Thyroid gland (tissue), 4 donors: ENCODE measurements at regions not wholly inside any gene's neighbourhood (a gene's known extent, or its start where the extent isn't known, plus 50 kb on each side); places are given as distances from the start of the nearest gene placed in this dataset.
"Not testable (repeated sequence)": the region's sequence is repeated elsewhere in the genome, so short reads cannot be mapped to it uniquely, and the experiment has no call there.

ENCODE experiments used
- DNase-seq, 2 donors: peaks; one replicate each; pipeline ENCODE4 v3.0.0-alpha.2; 2019
- H3K27ac ChIP-seq, 3 donors: fragments of 200-600 bp; sonication (generic); 1 replicate in 2 of 3; 2 replicates in 1 of 3; pipeline ENCODE4 v1.5.1; 2016 to 2019; ENCODE audit warnings: mild to moderate bottlenecking in 1 of 3, moderate library complexity in 1 of 3
- H3K27me3 ChIP-seq: fragments of 200-600 bp; sonication (generic); one replicate; pipeline ENCODE4 v1.5.1; 2019
- H3K36me3 ChIP-seq, 2 donors: fragments of 200-600 bp; sonication (generic); one replicate each; pipeline ENCODE4 v1.5.1; 2016 to 2019
- H3K4me1 ChIP-seq, 2 donors: fragments of 200-600 bp; sonication (generic); one replicate each; pipeline ENCODE4 v1.5.1; 2017 to 2019
- H3K4me3 ChIP-seq, 3 donors: fragments of 200-600 bp; sonication (generic); replicated peaks in 1 of 3; 1 replicate in 2 of 3; 2 replicates in 1 of 3; pipeline ENCODE4 v1.5.1; 2016; ENCODE audit warnings: mild to moderate bottlenecking in 1 of 3
- H3K9me3 ChIP-seq: fragments of 200-600 bp; sonication (generic); one replicate; pipeline ENCODE4 v1.5.1; 2017
- CTCF ChIP-seq, 6 experiments: fragments of 200-600 bp in 3 of 6; fragments of 450-650 bp in 3 of 6; sonication (generic) in 3 of 6; IDR thresholded peaks; one replicate each; pipeline ENCODE4 v1.5.1; 2016 to 2019; ENCODE audit warnings: antibody characterized with exemption in 6 of 6, mild to moderate bottlenecking in 2 of 6, inconsistent platforms in 1 of 6, moderate library complexity in 1 of 6
- POLR2A ChIP-seq, 2 donors: fragments of 450-650 bp; IDR thresholded peaks; one replicate each; pipeline ENCODE4 v1.6.1; 2017; ENCODE audit warnings: antibody characterized with exemption in 2 of 2, mild to moderate bottlenecking in 2 of 2, moderate library complexity in 1 of 2
- WGBS, 2 donors: methylation state at CpG; one replicate each; pipeline ENCODE4 v1.1.5; 2017; 5-methylcytosine and 5-hydroxymethylcytosine counted together
- intact Hi-C: fragments of 100-400 bp; cut with DNase I; formaldehyde crosslinking; loops from one replicate; pipeline ENCODE4 v1.15.1; 2023

- 73 to 75% methylated on average over 1 of the region's 1 CpG for WGBS, 2 donors
- Histone ChIP-seq H3K4me1 (no peaks in the 10 kb centered on the region), H3K9me3 (no peaks in the 10 kb centered on the region), H3K27me3 (no peaks in the 10 kb centered on the region), H3K27ac (no peak overlapping the region), H3K4me3 (no peak overlapping the region), H3K36me3 (no peaks in the 10 kb centered on the region)
- intact Hi-C loops: no loop called here
- TF ChIP-seq CTCF (IDR thresholded peaks at IDR 0.05) (no peak), POLR2A (IDR thresholded peaks at IDR 0.05) (no peak)
- no peak for DNase-seq
These were observed 752.5 kb upstream of the PCDH10 start for GRCh38 chr4:132396636-132397035.

- intact Hi-C loops: no loop called here
- TF ChIP-seq CTCF (IDR thresholded peaks at IDR 0.05): no peak
- no peak for TF ChIP-seq POLR2A (IDR thresholded peaks at IDR 0.05)
- Histone ChIP-seq H3K27me3 (no peaks in the 10 kb centered on the region), H3K36me3 (no peaks in the 10 kb centered on the region), H3K4me1 (no peaks in the 10 kb centered on the region), H3K27ac (no peak overlapping the region), H3K4me3 (no peak overlapping the region), H3K9me3 (no peaks in the 10 kb centered on the region)
- DNase-seq: no peak
- 66 to 85% methylated on average over 3 of the region's 3 CpGs for WGBS, 2 donors
These were observed 731.9 kb upstream of the PCDH10 start for GRCh38 chr4:132417220-132417619.

- intact Hi-C loops: no loop called here
- H3K36me3 ChIP-seq: no peaks in the 10 kb centered on the region
- TF ChIP-seq POLR2A (IDR thresholded peaks at IDR 0.05) (no peak), CTCF (IDR thresholded peaks at IDR 0.05) (no peak)
- H3K27me3 ChIP-seq: no peaks in the 10 kb centered on the region
- no peak overlapping the region for H3K27ac ChIP-seq
- no peak overlapping the region for H3K4me3 ChIP-seq
- no peaks in the 10 kb centered on the region for H3K9me3 ChIP-seq
- H3K4me1 ChIP-seq: no peaks in the 10 kb centered on the region
- 80 to 86% methylated on average over 3 of the region's 3 CpGs for WGBS, 2 donors
- DNase-seq: no peak
These were observed 722.0 kb upstream of the PCDH10 start for GRCh38 chr4:132427125-132427524.

- no peaks in the 10 kb centered on the region for H3K27me3 ChIP-seq
- no peak for DNase-seq
- intact Hi-C loops: no loop called here
- H3K27ac ChIP-seq: no peak overlapping the region
- H3K4me1 ChIP-seq: no peaks in the 10 kb centered on the region
- no peak overlapping the region for H3K4me3 ChIP-seq
- no peaks in the 10 kb centered on the region for H3K36me3 ChIP-seq
- no peak for TF ChIP-seq POLR2A (IDR thresholded peaks at IDR 0.05)
- TF ChIP-seq CTCF (IDR thresholded peaks at IDR 0.05): no peak
- no peaks in the 10 kb centered on the region for H3K9me3 ChIP-seq
These were observed 712.0 kb upstream of the PCDH10 start for GRCh38 chr4:132437117-132437516.

- Histone ChIP-seq H3K9me3 (no peaks in the 10 kb centered on the region), H3K4me3 (no peak overlapping the region), H3K27ac (no peak overlapping the region), H3K4me1 (no peaks in the 10 kb centered on the region), H3K36me3 (no peaks in the 10 kb centered on the region), H3K27me3 (no peaks in the 10 kb centered on the region)
- intact Hi-C loops: no loop called here
- WGBS, 2 donors: 90 to 91% methylated on average over 3 of the region's 3 CpGs
- no peak for DNase-seq
- TF ChIP-seq CTCF (IDR thresholded peaks at IDR 0.05): no peak
- TF ChIP-seq POLR2A (IDR thresholded peaks at IDR 0.05): no peak
These were observed 703.7 kb upstream of the PCDH10 start for GRCh38 chr4:132445386-132445785.

- H3K4me3 ChIP-seq, H3K9me3 ChIP-seq, DNase-seq, H3K27me3 ChIP-seq, H3K36me3 ChIP-seq, intact Hi-C loops, H3K27ac ChIP-seq, H3K4me1 ChIP-seq: not testable (repeated sequence)
- WGBS, 2 donors: 85 to 91% methylated on average over 9 of the region's 9 CpGs
These were observed 691.1 kb upstream of the PCDH10 start for GRCh38 chr4:132457987-132458386.
